Osteocyte (in vitro differentiated cells): ENCODE measurements at regions not wholly inside any gene's neighbourhood (a gene's known extent, or its start where the extent isn't known, plus 50 kb on each side); places are given as distances from the start of the nearest gene placed in this dataset.

Experiments used
- DNase-seq: peaks from one replicate; pipeline ENCODE4 v3.0.0; 2021; ENCODE audit warnings: mixed read lengths; ENCODE audit not compliant: unreplicated experiment; ENCODE audit errors: extremely low spot score
- H3K27ac Mint-ChIP-seq: one replicate; pipeline ENCODE4 v1.8.0; 2021; ENCODE audit warnings: mild to moderate bottlenecking, mixed read lengths; ENCODE audit not compliant: unreplicated experiment
- H3K27me3 Mint-ChIP-seq: one replicate; pipeline ENCODE4 v1.8.0; 2021; ENCODE audit warnings: mixed read lengths; ENCODE audit not compliant: unreplicated experiment
- H3K36me3 Mint-ChIP-seq: one replicate; pipeline ENCODE4 v1.8.0; 2021; ENCODE audit warnings: mixed read lengths; ENCODE audit not compliant: unreplicated experiment
- H3K4me1 Mint-ChIP-seq: one replicate; pipeline ENCODE4 v1.8.0; 2021; ENCODE audit warnings: mixed read lengths; ENCODE audit not compliant: unreplicated experiment
- H3K4me3 Mint-ChIP-seq: one replicate; pipeline ENCODE4 v1.8.0; 2021; ENCODE audit warnings: mild to moderate bottlenecking, moderate library complexity, mixed read lengths; ENCODE audit not compliant: unreplicated experiment
- H3K9me3 Mint-ChIP-seq: one replicate; pipeline ENCODE4 v1.8.0; 2021; ENCODE audit warnings: mixed read lengths; ENCODE audit not compliant: unreplicated experiment
- CTCF ChIP-seq: fragments of 200-600 bp; sonication (generic); IDR thresholded peaks from 2 replicates; pipeline ENCODE4 v1.5.0; 2021; ENCODE audit warnings: antibody characterized with exemption, mild to moderate bottlenecking, moderate library complexity

- Mint-ChIP-seq H3K27ac (no peak overlapping the region), H3K27me3 (peaks cover 29% of the 10 kb centered on the region), H3K4me1 (no peaks in the 10 kb centered on the region), H3K9me3 (peaks cover 5% of the 10 kb centered on the region), H3K4me3 (no peak overlapping the region), H3K36me3 (no peaks in the 10 kb centered on the region)
- DNase-seq, result no peak
- TF ChIP-seq CTCF, result no peak
These were observed 203.6 kb upstream of the MKLN1 start for GRCh38 chr7:131124001-131124629.

GRCh38 chr7:131124867-131125266 lies 202.8 kb upstream of the MKLN1 start:
- Mint-ChIP-seq H3K4me1 (no peaks in the 10 kb centered on the region), H3K9me3 (peaks cover 5% of the 10 kb centered on the region), H3K27ac (no peak overlapping the region), H3K36me3 (no peaks in the 10 kb centered on the region), H3K4me3 (no peak overlapping the region), H3K27me3 (peaks cover 29% of the 10 kb centered on the region)
- no peak for DNase-seq
- TF ChIP-seq CTCF, result no peak

- H3K9me3 Mint-ChIP-seq, result no peaks in the 10 kb centered on the region
- H3K4me1 Mint-ChIP-seq, result no peaks in the 10 kb centered on the region
- H3K27ac Mint-ChIP-seq, result no peak overlapping the region
- DNase-seq, result no peak
- peaks cover 3% of the 10 kb centered on the region for H3K27me3 Mint-ChIP-seq
- H3K4me3 Mint-ChIP-seq, result no peak overlapping the region
- no peak for TF ChIP-seq CTCF
- H3K36me3 Mint-ChIP-seq, result no peaks in the 10 kb centered on the region
These were observed 197.4 kb upstream of the MKLN1 start for GRCh38 chr7:131130324-131130723.

- no peak overlapping the region for H3K27ac Mint-ChIP-seq
- H3K4me1 Mint-ChIP-seq, result no peaks in the 10 kb centered on the region
- no peaks in the 10 kb centered on the region for H3K9me3 Mint-ChIP-seq
- TF ChIP-seq CTCF, result no peak
- DNase-seq, result no peak
- H3K27me3 Mint-ChIP-seq, result peaks cover 3% of the 10 kb centered on the region
- no peak overlapping the region for H3K4me3 Mint-ChIP-seq
- H3K36me3 Mint-ChIP-seq, result no peaks in the 10 kb centered on the region
These were observed 196.5 kb upstream of the MKLN1 start for GRCh38 chr7:131131012-131131745.

- TF ChIP-seq CTCF, result no peak
- Mint-ChIP-seq H3K27ac (no peak overlapping the region), H3K9me3 (no peaks in the 10 kb centered on the region), H3K27me3 (peaks cover 3% of the 10 kb centered on the region), H3K4me1 (no peaks in the 10 kb centered on the region), H3K36me3 (no peaks in the 10 kb centered on the region), H3K4me3 (no peak overlapping the region)
- no peak for DNase-seq
These were observed 195.8 kb upstream of the MKLN1 start for GRCh38 chr7:131131746-131132431.
